Activated B cell treated with CpG ODN at 0.5 μM for 24 hours (primary cell): ENCODE measurements at regions not wholly inside any gene's neighbourhood (a gene's known extent, or its start where the extent isn't known, plus 50 kb on each side); places are given as distances from the start of the nearest gene placed in this dataset.

ENCODE experiments used
- ATAC-seq: fragments of 200-7000 bp; cut with Tn5 transposase; one replicate; pipeline ENCODE4 v1.10.0; 2021; ENCODE audit warnings: low read depth, mild to moderate bottlenecking, moderate library complexity
- CTCF ChIA-PET: fragments of 350-600 bp; sonication (Branson Sonifier 250); formaldehyde crosslinking; loops from one replicate; lab custom pipeline; 2021; ENCODE audit warnings: antibody characterized with exemption; lab: Charles Lee
- POLR2A ChIA-PET: fragments of 350-600 bp; sonication (Branson Sonifier 250); formaldehyde crosslinking; loops from one replicate; lab custom pipeline; 2021; ENCODE audit warnings: antibody characterized with exemption; lab: Charles Lee
- DNase-seq: peaks from one replicate; pipeline ENCODE4 v3.0.0; 2022
- H3K27ac Mint-ChIP-seq: one replicate; pipeline ENCODE4 v1.8.0; 2020; ENCODE audit warnings: mixed read lengths
- H3K27me3 Mint-ChIP-seq: one replicate; pipeline ENCODE4 v1.8.0; 2021; ENCODE audit warnings: mixed read lengths
- H3K36me3 Mint-ChIP-seq: one replicate; pipeline ENCODE4 v1.8.0; 2021; ENCODE audit warnings: low read depth, mixed read lengths
- H3K4me1 Mint-ChIP-seq: one replicate; pipeline ENCODE4 v1.8.0; 2021; ENCODE audit warnings: mixed read lengths
- H3K4me3 Mint-ChIP-seq: one replicate; pipeline ENCODE4 v1.8.0; 2020; ENCODE audit warnings: mild to moderate bottlenecking, mixed read lengths
- H3K9me3 Mint-ChIP-seq: one replicate; pipeline ENCODE4 v1.8.0; 2020; ENCODE audit warnings: mixed read lengths
- CTCF ChIP-seq: fragments of 200-600 bp; IDR thresholded peaks from one replicate; pipeline ENCODE4 v1.8.0; 2022; ENCODE audit warnings: antibody characterized with exemption, mild to moderate bottlenecking
- intact Hi-C: fragments of 100-400 bp; cut with micrococcal nuclease; formaldehyde crosslinking; loops from one replicate; pipeline ENCODE4 v1.15.1; 2024

GRCh38 chr17:72455562-72455961, 334.7 kb downstream of the SOX9 start:
- Mint-ChIP-seq H3K4me3 (no peak overlapping the region), H3K27ac (no peak overlapping the region), H3K9me3 (no peaks in the 10 kb centered on the region), H3K36me3 (no peaks in the 10 kb centered on the region), H3K27me3 (no peaks in the 10 kb centered on the region), H3K4me1 (no peaks in the 10 kb centered on the region)
- TF ChIP-seq CTCF = no peak
- ChIA-PET POLR2A (no interaction called here), CTCF (no interaction called here)
- DNase-seq (no peak), ATAC-seq (no peak)
- intact Hi-C loops = no loop called here

GRCh38 chr17:72456075-72456474, 335.3 kb downstream of the SOX9 start:
- intact Hi-C loops = no loop called here
- CTCF ChIA-PET = no interaction called here
- ATAC-seq = no peak
- H3K4me3 Mint-ChIP-seq = no peak overlapping the region
- TF ChIP-seq CTCF = no peak
- POLR2A ChIA-PET = no interaction called here
- no peaks in the 10 kb centered on the region for H3K4me1 Mint-ChIP-seq
- H3K9me3 Mint-ChIP-seq = no peaks in the 10 kb centered on the region
- no peaks in the 10 kb centered on the region for H3K27me3 Mint-ChIP-seq
- no peak for DNase-seq
- H3K36me3 Mint-ChIP-seq = no peaks in the 10 kb centered on the region
- no peak overlapping the region for H3K27ac Mint-ChIP-seq

- no peak for TF ChIP-seq CTCF
- no peaks in the 10 kb centered on the region for H3K27me3 Mint-ChIP-seq
- ATAC-seq (no peak), DNase-seq (no peak)
- H3K4me3 Mint-ChIP-seq = no peak overlapping the region
- H3K27ac Mint-ChIP-seq = no peak overlapping the region
- H3K9me3 Mint-ChIP-seq = no peaks in the 10 kb centered on the region
- CTCF ChIA-PET = no interaction called here
- POLR2A ChIA-PET = no interaction called here
- intact Hi-C loops = no loop called here
- H3K36me3 Mint-ChIP-seq = no peaks in the 10 kb centered on the region
- H3K4me1 Mint-ChIP-seq = no peaks in the 10 kb centered on the region
Measured at GRCh38 chr17:72457712-72458111, 336.9 kb downstream of the SOX9 start.

- Mint-ChIP-seq H3K4me1 (no peaks in the 10 kb centered on the region), H3K27ac (no peak overlapping the region), H3K36me3 (no peaks in the 10 kb centered on the region), H3K27me3 (no peaks in the 10 kb centered on the region), H3K4me3 (no peak overlapping the region), H3K9me3 (no peaks in the 10 kb centered on the region)
- intact Hi-C loops = no loop called here
- POLR2A ChIA-PET = no interaction called here
- no peak for TF ChIP-seq CTCF
- CTCF ChIA-PET = no interaction called here
- ATAC-seq (no peak), DNase-seq (no peak)
Measured at GRCh38 chr17:72458301-72458700, 337.5 kb downstream of the SOX9 start.

GRCh38 chr17:72460711-72461110, 339.9 kb downstream of the SOX9 start:
- ATAC-seq (no peak), DNase-seq (no peak)
- Mint-ChIP-seq H3K27ac (no peak overlapping the region), H3K27me3 (no peaks in the 10 kb centered on the region), H3K4me3 (no peak overlapping the region), H3K9me3 (no peaks in the 10 kb centered on the region), H3K36me3 (no peaks in the 10 kb centered on the region), H3K4me1 (no peaks in the 10 kb centered on the region)
- TF ChIP-seq CTCF = no peak
- intact Hi-C loops = no loop called here
- CTCF ChIA-PET = no interaction called here
- POLR2A ChIA-PET = no interaction called here
